Heart right ventricle (tissue), 16 donors: ENCODE measurements at regions not wholly inside any gene's neighbourhood (a gene's known extent, or its start where the extent isn't known, plus 50 kb on each side); places are given as distances from the start of the nearest gene placed in this dataset.

Experiments used
- ATAC-seq, 8 donors: fragments of 200-7000 bp; cut with Tn5 transposase; one replicate each; pipeline ENCODE4 v1.9.1; 2020; ENCODE audit warnings: mild to moderate bottlenecking in 8 of 8, moderate library complexity in 8 of 8, moderate number of reproducible peaks in 1 of 8
- DNase-seq, 2 donors: peaks; one replicate each; pipeline ENCODE4 v3.0.0-alpha.2; 2020
- H3K27ac ChIP-seq, 10 donors: fragments of 200-600 bp; sonication (generic) in 2 of 10; one replicate each; pipeline versions ENCODE4 v1.5.0 to v1.8.0; 2020 to 2022; ENCODE audit warnings: mild to moderate bottlenecking in 3 of 10
- H3K27me3 ChIP-seq, 7 donors: fragments of 200-600 bp; one replicate each; pipeline ENCODE4 v1.8.0; 2021 to 2022; ENCODE audit warnings: mild to moderate bottlenecking in 2 of 7
- H3K36me3 ChIP-seq, 9 donors: fragments of 200-600 bp; sonication (generic) in 1 of 9; one replicate each; pipeline versions ENCODE4 v1.5.0 to v1.8.0; 2020 to 2022; ENCODE audit warnings: mild to moderate bottlenecking in 2 of 9
- H3K4me1 ChIP-seq, 9 donors: fragments of 200-600 bp; sonication (generic) in 1 of 9; one replicate each; pipeline versions ENCODE4 v1.5.0 to v1.8.0; 2020 to 2022; ENCODE audit warnings: mild to moderate bottlenecking in 4 of 9
- H3K4me3 ChIP-seq, 10 donors: fragments of 200-600 bp; sonication (generic) in 2 of 10; one replicate each; pipeline versions ENCODE4 v1.5.0 to v1.8.0; 2020 to 2022; ENCODE audit warnings: mild to moderate bottlenecking in 7 of 10, moderate library complexity in 2 of 10
- H3K9me3 ChIP-seq, 11 donors: fragments of 200-600 bp in 10 of 11; sonication (generic) in 2 of 11; one replicate each; pipeline versions ENCODE4 v1.5.0 to v1.8.0; 2013 to 2022; ENCODE audit warnings: mild to moderate bottlenecking in 2 of 11, control low read depth in 1 of 11, moderate library complexity in 1 of 11
- WGBS, 2 donors: extraction: QIAGEN DNeasy Blood & Tissue Kit; methylation state at CpG; one replicate each; pipeline ENCODE4 v1.1.7; 2013; ENCODE audit warnings: inconsistent platforms in 1 of 2; 5-methylcytosine and 5-hydroxymethylcytosine counted together
- intact Hi-C, 10 donors: fragments of 100-400 bp; cut with DNase I; formaldehyde crosslinking; loops; one replicate each; pipeline versions ENCODE4 v1.11.1 to v1.14.2; 2022
- TF ChIP-seq, protein P1 (sequence below), 9 donors: fragments of 200-600 bp; sonication (generic) in 2 of 9; IDR thresholded peaks; one replicate each; pipeline versions ENCODE4 v1.5.0 to v1.8.0; 2021 to 2022; ENCODE audit warnings: antibody characterized with exemption in 9 of 9, mild to moderate bottlenecking in 5 of 9, moderate library complexity in 1 of 9
- donor health status: Arrhythmogenic right ventricular cardiomyopathy.
- donor health status: ischemic (EF 13 %, LVEDD 7.1; RV severe dilation, severe dysfunction).
- donor health status: healthy with polysubstance abuse.
- donor health status: DM: no; HTN: yes; CAD: no.
- donor health status: DM: no; HTN: no; CAD: no.
- donor health status: ischemic (EF 25% LVEDD 6.9; RV normal size, moderate dysfunction).
- donor health status: ischemic (EF 25% LVEDD 5.7; RV mildly dilated, moderate dysfunction).
- donor health status: healthy.
- donor health status: DM: yes; HTN: yes; CAD: no.
- donor health status: Ischemic cardiomyopathy.
- donor health status: ischemic (EF 35%, LVEDD 5.7; RV mildly dilated, moderate dysfunction).
- donor health status: nonischemic (EF 11% LVEDD 7.7; RV severe dilation, severe dysfunction).
- donor health status: DM: yes; HTN: yes; CAD: no.
- donor health status: PGD.
- donor health status: ischemic (EF 29% LVEDD 5.4; RV normal size, mild dysfunction).
- donor health status: nonischemic (EF 23%, LVEDD 6.1; RV moderate dilation, normal function).

DNA sequence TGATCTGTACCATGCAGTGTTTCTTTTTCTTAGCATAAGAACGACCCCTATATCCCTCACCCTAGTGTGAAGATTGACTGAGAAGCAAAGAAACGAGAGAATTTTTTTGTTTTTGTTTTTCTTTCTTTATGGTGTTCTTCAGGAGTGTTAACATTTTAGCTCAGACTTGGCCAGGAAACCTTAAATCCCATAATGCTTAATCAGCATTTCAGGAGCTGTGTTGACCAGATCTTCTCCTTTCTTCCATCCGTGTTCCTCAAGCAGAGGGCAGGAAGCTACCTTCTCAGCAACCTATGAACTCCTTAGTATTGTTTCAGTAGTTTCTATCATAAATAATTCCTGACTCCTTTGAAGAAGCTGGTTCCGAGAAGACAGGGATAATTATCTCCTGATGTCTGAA is 1501.5 kb downstream of the STIM2 start:
- Histone ChIP-seq H3K4me1 (no peaks in the 10 kb centered on the region), H3K4me3 (no peak overlapping the region), H3K27me3 (no peaks in the 10 kb centered on the region), H3K27ac (no peak overlapping the region), H3K36me3 (no peaks in the 10 kb centered on the region), H3K9me3 (no peaks in the 10 kb centered on the region)
- ATAC-seq (no peak), DNase-seq (no peak)
- TF ChIP-seq, protein P1, sequence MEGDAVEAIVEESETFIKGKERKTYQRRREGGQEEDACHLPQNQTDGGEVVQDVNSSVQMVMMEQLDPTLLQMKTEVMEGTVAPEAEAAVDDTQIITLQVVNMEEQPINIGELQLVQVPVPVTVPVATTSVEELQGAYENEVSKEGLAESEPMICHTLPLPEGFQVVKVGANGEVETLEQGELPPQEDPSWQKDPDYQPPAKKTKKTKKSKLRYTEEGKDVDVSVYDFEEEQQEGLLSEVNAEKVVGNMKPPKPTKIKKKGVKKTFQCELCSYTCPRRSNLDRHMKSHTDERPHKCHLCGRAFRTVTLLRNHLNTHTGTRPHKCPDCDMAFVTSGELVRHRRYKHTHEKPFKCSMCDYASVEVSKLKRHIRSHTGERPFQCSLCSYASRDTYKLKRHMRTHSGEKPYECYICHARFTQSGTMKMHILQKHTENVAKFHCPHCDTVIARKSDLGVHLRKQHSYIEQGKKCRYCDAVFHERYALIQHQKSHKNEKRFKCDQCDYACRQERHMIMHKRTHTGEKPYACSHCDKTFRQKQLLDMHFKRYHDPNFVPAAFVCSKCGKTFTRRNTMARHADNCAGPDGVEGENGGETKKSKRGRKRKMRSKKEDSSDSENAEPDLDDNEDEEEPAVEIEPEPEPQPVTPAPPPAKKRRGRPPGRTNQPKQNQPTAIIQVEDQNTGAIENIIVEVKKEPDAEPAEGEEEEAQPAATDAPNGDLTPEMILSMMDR (IDR thresholded peaks at IDR 0.05), result no peak
- 75 to 76% methylated on average over 4 of the region's 4 CpGs for WGBS, 2 donors
- intact Hi-C loops, result loop anchor here in 1 of 10 donors (5.0 kb wide), 1 partner anchor 50 kb away; no protein-coding TSS in a partner anchor

DNA sequence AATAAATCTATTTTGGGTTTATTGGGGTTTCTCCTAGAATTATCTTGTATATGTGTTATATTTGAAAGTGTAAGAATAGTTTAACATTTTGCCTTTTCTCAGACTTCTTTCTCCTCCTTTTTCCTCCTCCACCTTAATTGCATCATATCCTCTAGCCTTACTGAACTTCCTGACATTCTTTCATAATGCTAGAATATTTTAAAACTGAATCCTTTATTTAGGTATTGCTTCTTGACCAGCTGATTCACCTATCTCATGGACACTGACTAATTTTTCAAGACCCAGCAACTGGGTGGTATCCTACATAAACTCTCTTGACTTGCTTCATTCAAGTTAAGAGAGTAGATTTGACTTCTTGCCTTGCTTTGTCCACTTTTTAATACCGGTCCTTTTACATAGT is 1508.9 kb downstream of the STIM2 start:
- Histone ChIP-seq H3K27ac (no peak overlapping the region), H3K4me3 (no peak overlapping the region), H3K36me3 (no peaks in the 10 kb centered on the region), H3K9me3 (no peaks in the 10 kb centered on the region), H3K4me1 (no peaks in the 10 kb centered on the region), H3K27me3 (no peaks in the 10 kb centered on the region)
- TF ChIP-seq, protein P1 (IDR thresholded peaks at IDR 0.05), result no peak
- intact Hi-C loops, result no loop called here
- 74% methylated on average over 1 of the region's 1 CpG for WGBS, 2 donors
- no peak for DNase-seq
- no peak for ATAC-seq

DNA sequence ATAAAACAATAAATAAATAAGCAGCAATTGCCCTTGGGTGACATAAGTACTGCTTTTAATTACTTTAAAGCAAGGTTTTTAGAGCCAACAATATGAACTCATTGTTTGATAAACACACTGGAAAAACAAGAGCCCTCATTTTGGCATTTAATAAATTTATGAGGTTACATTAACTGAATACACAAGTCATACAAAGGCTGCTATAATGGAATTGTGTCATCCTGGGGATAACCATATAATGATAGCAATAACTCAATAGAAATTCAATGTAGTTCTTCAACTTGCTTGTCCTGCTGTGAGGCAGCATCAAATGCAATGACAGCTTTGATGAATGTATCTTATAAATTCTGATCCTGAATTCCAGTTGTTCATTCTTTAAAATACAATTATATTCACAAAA is 1512.5 kb downstream of the STIM2 start:
- H3K9me3 ChIP-seq, result no peaks in the 10 kb centered on the region
- TF ChIP-seq, protein P1 (IDR thresholded peaks at IDR 0.05), result no peak
- no peaks in the 10 kb centered on the region for H3K36me3 ChIP-seq
- H3K4me3 ChIP-seq, result no peak overlapping the region
- H3K27me3 ChIP-seq, result no peaks in the 10 kb centered on the region
- no peak for DNase-seq
- ATAC-seq, result no peak
- no peaks in the 10 kb centered on the region for H3K4me1 ChIP-seq
- intact Hi-C loops, result no loop called here
- no peak overlapping the region for H3K27ac ChIP-seq

DNA sequence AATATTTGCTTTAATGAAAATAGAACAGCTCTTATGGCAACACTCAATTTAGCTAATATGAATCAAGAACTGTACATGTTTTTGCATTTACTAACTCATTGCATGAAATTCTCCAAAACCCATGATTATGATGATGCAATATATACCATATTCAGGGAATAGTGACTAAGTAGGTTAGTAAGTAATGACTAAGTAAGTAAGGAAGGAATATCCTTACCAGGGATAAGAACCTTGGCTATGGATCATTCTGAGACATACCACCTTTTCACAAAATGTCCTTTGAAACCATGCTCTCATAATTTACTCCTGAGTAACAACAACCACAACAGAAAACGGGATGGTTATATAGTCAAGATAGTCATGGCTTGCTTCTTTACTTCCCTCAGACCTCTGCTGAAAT is 1513.0 kb downstream of the STIM2 start:
- H3K27ac ChIP-seq, result no peak overlapping the region
- 76% methylated on average over 1 of the region's 1 CpG for WGBS, 2 donors

More for the DNA sequence above, 1513.0 kb downstream of the STIM2 start:
- ATAC-seq, result no peak
- Histone ChIP-seq H3K9me3 (no peaks in the 10 kb centered on the region), H3K4me3 (no peak overlapping the region), H3K36me3 (no peaks in the 10 kb centered on the region), H3K4me1 (no peaks in the 10 kb centered on the region), H3K27me3 (no peaks in the 10 kb centered on the region)
- TF ChIP-seq, protein P1 (IDR thresholded peaks at IDR 0.05), result no peak
- intact Hi-C loops, result no loop called here
- no peak for DNase-seq
